IMR-90 (cell line): ENCODE measurements at regions not wholly inside any gene's neighbourhood (a gene's known extent, or its start where the extent isn't known, plus 50 kb on each side); places are given as distances from the start of the nearest gene placed in this dataset.

ENCODE experiments used
- ATAC-seq: fragments of 200-7000 bp; cut with Tn5 transposase; 2 replicates; pipeline ENCODE4 v1.9.1; 2020; ENCODE audit warnings: low read depth, mild to moderate bottlenecking, moderate library complexity
- BruUV-seq: library from RNA; stranded (reverse); fragments of 400-500 nt; replicated peaks from 2 replicates; lab custom pipeline; 2021; lab: Mats Ljungman, UMichigan
- CTCF ChIA-PET: fragments of 300-600 bp; formaldehyde crosslinking; extraction: SDS; loops from one replicate; lab custom pipeline; 2021; ENCODE audit warnings: antibody characterized with exemption; lab: Yijun Ruan, JAX
- POLR2A ChIA-PET: fragments of 300-600 bp; sonication (Branson Sonifier 250); formaldehyde crosslinking; loops from one replicate; lab custom pipeline; 2022; ENCODE audit warnings: antibody characterized with exemption; ENCODE audit not compliant: unreplicated experiment; lab: Charles Lee
- DNase-seq: peaks from one replicate; pipeline ENCODE4 v3.0.0; 2013
- H2AFZ ChIP-seq: replicated peaks from 2 replicates; pipeline ENCODE3; 2013; ENCODE audit warnings: low read length, mild to moderate bottlenecking; ENCODE audit not compliant: poor library complexity
- H2AK5ac ChIP-seq: 2 replicates; pipeline ENCODE4 v1.6.1; 2013; ENCODE audit warnings: low read depth, low read length, inconsistent platforms
- H2AK9ac ChIP-seq: replicated peaks from 2 replicates; pipeline ENCODE3; 2013; ENCODE audit warnings: mild to moderate bottlenecking, low read depth, low read length, moderate library complexity; ENCODE audit not compliant: poor library complexity
- H2BK120ac ChIP-seq: 2 replicates; pipeline ENCODE4 v1.6.1; 2013; ENCODE audit warnings: low read depth, low read length, inconsistent platforms
- H2BK15ac ChIP-seq: 3 replicates; pipeline ENCODE4 v1.6.1; 2013; ENCODE audit warnings: low read depth, low read length, inconsistent platforms
- H2BK20ac ChIP-seq: 2 replicates; pipeline ENCODE4 v1.6.1; 2013; ENCODE audit warnings: low read depth, mild to moderate bottlenecking, inconsistent platforms, low read length, moderate library complexity
- H2BK5ac ChIP-seq: 2 replicates; pipeline ENCODE4 v1.6.1; 2013; ENCODE audit warnings: mild to moderate bottlenecking, low read depth, low read length, inconsistent platforms; ENCODE audit not compliant: poor library complexity, severe bottlenecking
- H3K14ac ChIP-seq: replicated peaks from 2 replicates; pipeline ENCODE4 v1.6.1; 2013; ENCODE audit warnings: low read depth, low read length, inconsistent platforms
- H3K18ac ChIP-seq: 2 replicates; pipeline ENCODE4 v1.6.1; 2013; ENCODE audit warnings: low read depth, low read length, control low read depth
- H3K23ac ChIP-seq: 2 replicates; pipeline ENCODE4 v1.6.1; 2013; ENCODE audit warnings: low read depth, low read length, inconsistent platforms
- H3K27ac ChIP-seq: 2 replicates; pipeline ENCODE4 v1.5.1; 2013; ENCODE audit warnings: mild to moderate bottlenecking, control low read depth, low read length; ENCODE audit not compliant: insufficient read depth
- H3K27me3 ChIP-seq: 2 replicates; pipeline ENCODE4 v1.6.1; 2013; ENCODE audit warnings: low read length; ENCODE audit not compliant: control insufficient read depth, insufficient read depth
- H3K36me3 ChIP-seq: 2 replicates; pipeline ENCODE4 v1.6.1; 2013; ENCODE audit warnings: low read length, mixed read lengths; ENCODE audit not compliant: control insufficient read depth, insufficient read depth
- H3K4ac ChIP-seq: 2 replicates; pipeline ENCODE4 v1.6.1; 2013; ENCODE audit warnings: low read depth, low read length, inconsistent platforms
- H3K4me1 ChIP-seq: 2 replicates; pipeline ENCODE4 v1.6.1; 2013; ENCODE audit warnings: low read length, mixed read lengths; ENCODE audit not compliant: control insufficient read depth, insufficient read depth
- H3K4me2 ChIP-seq: 2 replicates; pipeline ENCODE4 v1.6.1; 2013; ENCODE audit warnings: low read depth, mild to moderate bottlenecking, control low read depth, low read length, moderate library complexity
- H3K4me3 ChIP-seq: 2 replicates; pipeline ENCODE4 v1.5.1; 2013; ENCODE audit warnings: low read depth, mild to moderate bottlenecking, control low read depth, low read length, moderate library complexity; ENCODE audit not compliant: insufficient read depth
- H3K56ac ChIP-seq: 2 replicates; pipeline ENCODE4 v1.6.1; 2013; ENCODE audit warnings: low read length, inconsistent platforms; ENCODE audit not compliant: insufficient read depth; ENCODE audit errors: extremely low read depth
- H3K79me1 ChIP-seq, 2 experiments: 2 replicates each; pipeline ENCODE4 v1.6.1; 2013; ENCODE audit warnings: low read length in 2 of 2, inconsistent platforms in 1 of 2, low read depth in 1 of 2
- H3K9ac ChIP-seq: 2 replicates; pipeline ENCODE4 v1.6.1; 2013; ENCODE audit warnings: low read depth, low read length, control low read depth
- H3K9me1 ChIP-seq: 2 replicates; pipeline ENCODE4 v1.6.1; 2013; ENCODE audit warnings: low read length, inconsistent platforms; ENCODE audit not compliant: insufficient read depth
- H3K9me3 ChIP-seq: 2 replicates; pipeline ENCODE4 v1.6.1; 2013; ENCODE audit warnings: low read length; ENCODE audit not compliant: control insufficient read depth, insufficient read depth
- H4K20me1 ChIP-seq: 2 replicates; pipeline ENCODE4 v1.6.1; 2013; ENCODE audit warnings: low read length, inconsistent platforms; ENCODE audit not compliant: insufficient read depth
- H4K5ac ChIP-seq: 2 replicates; pipeline ENCODE4 v1.6.1; 2013; ENCODE audit warnings: mild to moderate bottlenecking, low read depth, low read length, control low read depth
- H4K8ac ChIP-seq, 2 experiments: 2 replicates each; pipeline ENCODE4 v1.6.1; 2013; ENCODE audit warnings: low read depth in 2 of 2, low read length in 2 of 2, control low read depth in 1 of 2, inconsistent platforms in 1 of 2
- H4K91ac ChIP-seq: 2 replicates; pipeline ENCODE4 v1.6.1; 2013; ENCODE audit warnings: low read depth, low read length, inconsistent platforms; ENCODE audit not compliant: insufficient read depth
- BHLHE40 ChIP-seq: fragments of 150-350 bp; IDR thresholded peaks from 2 replicates; pipeline ENCODE4 v1.6.1; 2016; ENCODE audit warnings: mild to moderate bottlenecking, low read depth, low read length
- CEBPB ChIP-seq: IDR thresholded peaks from 2 replicates; pipeline ENCODE4 v1.6.1; 2012; ENCODE audit warnings: low read depth, low read length, improper control_type of control experiment
- CHD1 ChIP-seq: IDR thresholded peaks from 2 replicates; pipeline ENCODE4 v1.6.1; 2012; ENCODE audit warnings: low read depth, low read length, improper control_type of control experiment
- FOS ChIP-seq: fragments of 150-350 bp; IDR thresholded peaks from 2 replicates; pipeline ENCODE4 v1.6.1; 2016; ENCODE audit warnings: low read depth, low read length
- MAFK ChIP-seq: IDR thresholded peaks from 2 replicates; pipeline ENCODE4 v1.6.1; 2012; ENCODE audit warnings: low read depth, low read length, improper control_type of control experiment
- MAZ ChIP-seq: IDR thresholded peaks from 2 replicates; pipeline ENCODE4 v1.6.1; 2012; ENCODE audit warnings: low read depth, mild to moderate bottlenecking, low read length, improper control_type of control experiment, moderate library complexity, borderline replicate concordance
- MXI1 ChIP-seq: IDR thresholded peaks from 2 replicates; pipeline ENCODE4 v1.6.1; 2012; ENCODE audit warnings: low read depth, mild to moderate bottlenecking, low read length, moderate library complexity, borderline replicate concordance
- NFE2L2 ChIP-seq: fragments of 150-350 bp; IDR thresholded peaks from 2 replicates; pipeline ENCODE4 v1.6.1; 2016; ENCODE audit warnings: low read depth, mild to moderate bottlenecking, low read length
- POLR2A ChIP-seq: IDR thresholded peaks from 2 replicates; pipeline ENCODE4 v1.6.1; 2012; ENCODE audit warnings: mild to moderate bottlenecking, low read depth, low read length
- RAD21 ChIP-seq: IDR thresholded peaks from 2 replicates; pipeline ENCODE4 v1.6.1; 2012; ENCODE audit warnings: low read length, improper control_type of control experiment
- RCOR1 ChIP-seq: IDR thresholded peaks from 2 replicates; pipeline ENCODE4 v1.6.1; 2012; ENCODE audit warnings: mild to moderate bottlenecking, low read length, improper control_type of control experiment; ENCODE audit not compliant: insufficient replicate concordance
- RFX5 ChIP-seq: IDR thresholded peaks from 2 replicates; pipeline ENCODE4 v1.8.0; 2012; ENCODE audit warnings: low read depth, mild to moderate bottlenecking, low read length, moderate library complexity
- SMC3 ChIP-seq: fragments of 150-350 bp; IDR thresholded peaks from 2 replicates; pipeline ENCODE4 v1.6.1; 2016; ENCODE audit warnings: low read depth, mild to moderate bottlenecking, antibody characterized with exemption, low read length, moderate library complexity
- WGBS, 2 experiments: methylation state at CpG; one replicate each; pipeline versions ENCODE4 v1.1.5 to v1.1.7; 2013; ENCODE audit warnings: missing lambda C conversion rate in 2 of 2; ENCODE audit not compliant: insufficient read length in 1 of 2; ENCODE audit errors: extremely low coverage in 2 of 2; 5-methylcytosine and 5-hydroxymethylcytosine counted together
- dilution Hi-C: fragments of 300-500 bp; cut with HindIII; formaldehyde crosslinking; loops from one replicate; pipeline ENCODE4 v1.14.3; 2018; ENCODE audit warnings: low sequenced_read_pairs; ENCODE audit not compliant: unreplicated experiment
- in situ Hi-C: fragments of 300-500 bp; cut with MboI; formaldehyde crosslinking; loops from 3 replicates; pipeline ENCODE4 v1.14.3; 2019; ENCODE audit warnings: low sequenced_read_pairs, inconsistent platforms, mixed read lengths
- intact Hi-C: fragments of 100-400 bp; cut with micrococcal nuclease; formaldehyde crosslinking; loops from 2 replicates; pipeline ENCODE4 v1.10.0; 2022
- TF ChIP-seq, protein P1 (sequence below): conservative IDR thresholded peaks from 2 replicates; pipeline ENCODE4 v1.5.1; 2012; ENCODE audit warnings: mild to moderate bottlenecking, low read depth, low read length, improper control_type of control experiment
- TF ChIP-seq, protein P2 (sequence below): fragments of 150-350 bp; IDR thresholded peaks from 2 replicates; pipeline ENCODE4 v1.6.1; 2016; ENCODE audit warnings: low read depth, mild to moderate bottlenecking, low read length, moderate library complexity, borderline replicate concordance
- TF ChIP-seq, protein P3 (sequence below): fragments of 150-350 bp; IDR thresholded peaks from 2 replicates; pipeline ENCODE4 v1.6.1; 2017; ENCODE audit warnings: mild to moderate bottlenecking, antibody characterized with exemption, low read length, low read depth

DNA sequence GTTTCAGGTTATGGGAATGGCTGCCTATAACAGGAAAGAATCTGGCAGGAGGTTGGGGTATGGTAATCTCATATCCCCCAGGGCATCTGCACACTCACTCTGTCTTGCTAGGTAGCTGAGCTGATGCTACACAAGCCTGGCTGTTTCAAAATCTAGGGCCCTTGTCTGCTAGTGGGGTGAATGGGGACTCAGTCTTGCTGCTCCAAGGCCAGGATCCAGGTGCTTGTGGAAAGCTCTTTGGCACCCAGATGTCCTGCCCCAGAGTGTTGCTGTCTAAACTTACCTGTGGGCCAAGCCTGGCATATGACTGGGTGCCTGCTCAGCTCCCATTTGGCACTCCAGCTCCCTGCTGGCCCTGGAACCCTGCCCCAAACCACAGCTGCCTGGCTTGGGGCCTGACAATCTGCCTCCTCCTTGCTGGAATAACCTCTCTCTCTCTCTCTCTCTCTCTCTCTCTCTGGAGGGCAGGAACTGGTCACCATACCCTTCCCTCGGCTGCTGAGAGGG is 158.1 kb upstream of the TSC22D1 start:
- Histone ChIP-seq H2AFZ (peak overlapping the region; percentile 63), H3K36me3 (no peaks in the 10 kb centered on the region), H3K79me1 (no peaks in the 10 kb centered on the region), H2AK9ac (no peak overlapping the region), H4K5ac (no peak overlapping the region), H4K91ac (no peak overlapping the region), H4K20me1 (no peaks in the 10 kb centered on the region), H3K4me3 (no peak overlapping the region), H3K23ac (no peak overlapping the region), H3K27me3 (no peaks in the 10 kb centered on the region), H3K18ac (no peak overlapping the region), H3K4ac (no peak overlapping the region), H2BK20ac (no peak overlapping the region), H3K9ac (no peak overlapping the region), H3K14ac (0 out of 2 replicates have a peak overlapping the region, but pooled peaks have one; percentile 20), H2BK120ac (no peak overlapping the region), H4K8ac (no peak overlapping the region), H3K9me1 (peaks cover 3% of the 10 kb centered on the region), H3K4me1 (peaks cover 7% of the 10 kb centered on the region), H3K9me3 (no peaks in the 10 kb centered on the region; the same call in 1 of the 2 replicates), H3K27ac (no peak overlapping the region), H3K4me2 (no peak overlapping the region), H2AK5ac (no peak overlapping the region), H3K56ac (no peak overlapping the region), H2BK5ac (no peak overlapping the region), H2BK15ac (no peak overlapping the region)
- DNase-seq, result peak; percentile 34
- dilution Hi-C loops (no loop called here), intact Hi-C loops (no loop called here), in situ Hi-C loops (no loop called here)
- TF ChIP-seq BHLHE40, result no peak
- TF ChIP-seq, protein P1, sequence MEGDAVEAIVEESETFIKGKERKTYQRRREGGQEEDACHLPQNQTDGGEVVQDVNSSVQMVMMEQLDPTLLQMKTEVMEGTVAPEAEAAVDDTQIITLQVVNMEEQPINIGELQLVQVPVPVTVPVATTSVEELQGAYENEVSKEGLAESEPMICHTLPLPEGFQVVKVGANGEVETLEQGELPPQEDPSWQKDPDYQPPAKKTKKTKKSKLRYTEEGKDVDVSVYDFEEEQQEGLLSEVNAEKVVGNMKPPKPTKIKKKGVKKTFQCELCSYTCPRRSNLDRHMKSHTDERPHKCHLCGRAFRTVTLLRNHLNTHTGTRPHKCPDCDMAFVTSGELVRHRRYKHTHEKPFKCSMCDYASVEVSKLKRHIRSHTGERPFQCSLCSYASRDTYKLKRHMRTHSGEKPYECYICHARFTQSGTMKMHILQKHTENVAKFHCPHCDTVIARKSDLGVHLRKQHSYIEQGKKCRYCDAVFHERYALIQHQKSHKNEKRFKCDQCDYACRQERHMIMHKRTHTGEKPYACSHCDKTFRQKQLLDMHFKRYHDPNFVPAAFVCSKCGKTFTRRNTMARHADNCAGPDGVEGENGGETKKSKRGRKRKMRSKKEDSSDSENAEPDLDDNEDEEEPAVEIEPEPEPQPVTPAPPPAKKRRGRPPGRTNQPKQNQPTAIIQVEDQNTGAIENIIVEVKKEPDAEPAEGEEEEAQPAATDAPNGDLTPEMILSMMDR, result no peak
- no peak for TF ChIP-seq SMC3
- TF ChIP-seq CHD1, result no peak
- TF ChIP-seq MAZ, result no peak
- no peak for TF ChIP-seq MAFK
- TF ChIP-seq FOS, result no peak
- no peak for TF ChIP-seq CEBPB
- TF ChIP-seq RCOR1, result no peak
- TF ChIP-seq RFX5, result no peak
- TF ChIP-seq POLR2A, result no peak
- TF ChIP-seq RAD21, result no peak
- TF ChIP-seq MXI1, result no peak
- TF ChIP-seq, protein P2, sequence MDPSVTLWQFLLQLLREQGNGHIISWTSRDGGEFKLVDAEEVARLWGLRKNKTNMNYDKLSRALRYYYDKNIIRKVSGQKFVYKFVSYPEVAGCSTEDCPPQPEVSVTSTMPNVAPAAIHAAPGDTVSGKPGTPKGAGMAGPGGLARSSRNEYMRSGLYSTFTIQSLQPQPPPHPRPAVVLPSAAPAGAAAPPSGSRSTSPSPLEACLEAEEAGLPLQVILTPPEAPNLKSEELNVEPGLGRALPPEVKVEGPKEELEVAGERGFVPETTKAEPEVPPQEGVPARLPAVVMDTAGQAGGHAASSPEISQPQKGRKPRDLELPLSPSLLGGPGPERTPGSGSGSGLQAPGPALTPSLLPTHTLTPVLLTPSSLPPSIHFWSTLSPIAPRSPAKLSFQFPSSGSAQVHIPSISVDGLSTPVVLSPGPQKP, result no peak
- TF ChIP-seq, protein P3, sequence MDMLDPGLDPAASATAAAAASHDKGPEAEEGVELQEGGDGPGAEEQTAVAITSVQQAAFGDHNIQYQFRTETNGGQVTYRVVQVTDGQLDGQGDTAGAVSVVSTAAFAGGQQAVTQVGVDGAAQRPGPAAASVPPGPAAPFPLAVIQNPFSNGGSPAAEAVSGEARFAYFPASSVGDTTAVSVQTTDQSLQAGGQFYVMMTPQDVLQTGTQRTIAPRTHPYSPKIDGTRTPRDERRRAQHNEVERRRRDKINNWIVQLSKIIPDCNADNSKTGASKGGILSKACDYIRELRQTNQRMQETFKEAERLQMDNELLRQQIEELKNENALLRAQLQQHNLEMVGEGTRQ, result no peak
- TF ChIP-seq NFE2L2, result no peak
- ATAC-seq, result peak; percentile 72
- no TSS peak for BruUV-seq
- CTCF ChIA-PET, result no interaction called here
- no CpG with 5 or more reads among the region's 1 CpG for WGBS, 2 experiments
- POLR2A ChIA-PET, result interaction anchor here (0.7 kb wide), 1 partner anchor 18 kb away, joined by 3 read pairs; no protein-coding TSS in a partner anchor
